ENCODE measurements at regions not wholly inside any gene's neighbourhood (a gene's known extent, or its start where the extent isn't known, plus 50 kb on each side); places are given as distances from the start of the nearest gene placed in this dataset.

- H3K4me3 ChIP-seq (ENCODE audit: low read depth, low read length): no peak overlapping the region
- no peak for DNase-seq (ENCODE audit: low read depth)
- TF ChIP-seq CTCF (IDR thresholded peaks at IDR 0.05; ENCODE audit: control insufficient read depth, extremely low read depth, insufficient read depth): no peak
Measured at GRCh38 chr5:125750147-125750860, 672.9 kb upstream of the GRAMD2B start.

DNA sequence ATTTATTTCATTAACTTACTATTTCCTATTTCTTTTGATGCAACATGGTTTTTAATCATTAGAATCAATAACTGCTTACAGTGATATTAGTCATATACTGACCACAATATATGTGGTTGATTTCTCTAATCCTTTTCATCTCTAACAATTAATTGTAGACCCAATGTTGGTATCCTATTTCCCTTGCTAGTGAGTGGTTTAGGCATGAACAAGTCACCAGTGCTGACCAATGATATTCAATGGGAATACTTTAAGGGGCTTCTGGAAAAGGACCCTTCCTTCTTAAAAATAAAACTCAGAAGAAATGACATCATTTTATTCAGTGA is 672.4 kb upstream of the GRAMD2B start:
- TF ChIP-seq CTCF (IDR thresholded peaks at IDR 0.05; ENCODE audit: control insufficient read depth, extremely low read depth, insufficient read depth): no peak
- no peak for DNase-seq (ENCODE audit: low read depth)

DNA sequence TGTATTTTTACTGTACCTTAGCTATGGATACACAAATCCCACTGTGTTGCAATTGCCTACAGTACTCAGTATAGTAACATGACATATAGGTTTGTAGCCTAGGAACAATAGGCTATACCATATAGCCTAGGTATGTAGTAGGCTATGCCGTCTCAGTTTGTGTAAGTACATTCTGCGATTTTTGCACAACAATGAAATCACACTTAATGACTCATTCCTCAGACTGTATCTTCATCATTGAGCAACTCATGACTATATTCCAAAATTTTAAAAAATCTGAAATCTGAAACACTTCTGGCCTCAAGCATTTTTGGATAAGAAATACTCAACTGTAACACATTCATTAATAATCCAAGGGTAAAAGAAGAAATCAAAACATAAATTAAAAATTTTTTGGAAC is 666.8 kb upstream of the GRAMD2B start:
- no peak for TF ChIP-seq CTCF (IDR thresholded peaks at IDR 0.05; ENCODE audit: control insufficient read depth, extremely low read depth, insufficient read depth)
- no peak for DNase-seq (ENCODE audit: low read depth)
- H3K4me3 ChIP-seq (ENCODE audit: low read depth, low read length): no peak overlapping the region

More for the DNA sequence above, 672.4 kb upstream of the GRAMD2B start:
- H3K4me3 ChIP-seq (ENCODE audit: low read depth, low read length): no peak overlapping the region

DNA sequence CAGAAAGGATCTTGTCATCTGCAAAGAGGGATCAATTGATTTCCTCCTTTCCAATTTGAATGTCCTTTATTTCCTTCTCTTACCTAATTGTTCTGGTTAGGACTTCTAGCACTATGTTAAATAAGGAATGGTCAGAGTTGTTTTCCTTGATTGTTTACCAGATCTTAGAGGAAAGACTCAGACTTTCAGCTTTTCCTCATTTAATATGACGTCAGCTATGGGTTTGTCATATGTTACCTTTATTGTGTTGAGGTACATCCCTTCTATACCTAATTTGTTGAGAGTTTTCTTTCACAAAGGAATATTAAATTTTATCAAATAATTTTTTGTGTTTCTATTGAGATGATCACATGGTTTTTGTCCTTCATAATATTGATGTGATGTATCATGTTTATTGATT is 656.5 kb upstream of the GRAMD2B start:
- TF ChIP-seq CTCF (IDR thresholded peaks at IDR 0.05; ENCODE audit: control insufficient read depth, extremely low read depth, insufficient read depth): no peak
- H3K4me3 ChIP-seq (ENCODE audit: low read depth, low read length): no peak overlapping the region
- DNase-seq (ENCODE audit: low read depth): no peak

GRCh38 chr5:125775896-125776295 is 647.3 kb upstream of the GRAMD2B start:
- H3K4me3 ChIP-seq (ENCODE audit: low read depth, low read length): no peak overlapping the region
- DNase-seq (ENCODE audit: low read depth): no peak
- TF ChIP-seq CTCF (IDR thresholded peaks at IDR 0.05; ENCODE audit: control insufficient read depth, extremely low read depth, insufficient read depth): no peak

- no peak for DNase-seq (ENCODE audit: low read depth)
- no peak for TF ChIP-seq CTCF (IDR thresholded peaks at IDR 0.05; ENCODE audit: control insufficient read depth, extremely low read depth, insufficient read depth)
- no peak overlapping the region for H3K4me3 ChIP-seq (ENCODE audit: low read depth, low read length)
Measured at GRCh38 chr5:125776656-125777139, 646.5 kb upstream of the GRAMD2B start.

DNA sequence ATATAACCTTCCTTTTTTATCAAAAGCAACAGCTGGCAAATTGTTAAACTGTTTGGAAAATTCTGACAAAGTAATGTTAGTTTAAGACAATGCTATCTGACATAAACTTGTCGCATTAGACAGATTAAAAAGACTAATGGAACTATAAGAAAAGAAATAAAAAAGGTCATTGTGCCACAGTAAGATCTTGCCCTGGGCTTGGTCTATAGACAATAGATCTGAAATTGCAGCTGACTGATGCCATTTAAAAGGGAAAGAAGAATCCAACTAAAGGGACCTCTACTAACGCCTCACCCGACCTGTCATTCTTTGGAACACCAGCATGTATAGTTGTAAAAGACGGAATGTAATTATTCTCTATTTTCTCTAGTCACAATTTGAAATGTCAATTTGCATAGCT is 644.4 kb upstream of the GRAMD2B start:
- TF ChIP-seq CTCF (IDR thresholded peaks at IDR 0.05; ENCODE audit: control insufficient read depth, extremely low read depth, insufficient read depth): no peak
- H3K4me3 ChIP-seq (ENCODE audit: low read depth, low read length): no peak overlapping the region
- DNase-seq (ENCODE audit: low read depth): no peak

All from LNCaP clone FGC (cell line).